ENCODE measurements at regions not wholly inside any gene's neighbourhood (a gene's known extent, or its start where the extent isn't known, plus 50 kb on each side); places are given as distances from the start of the nearest gene placed in this dataset.

- Histone ChIP-seq H3K4me3 (ENCODE audit: low read depth in 1 of 3, low read length in 3 of 3) (no peak overlapping the region), H3K27ac (ENCODE audit: low read depth in 1 of 2, low read length in 2 of 2) (no peak overlapping the region)
Measured at GRCh38 chr18:57980573-57981307, 63.3 kb upstream of the NEDD4L start.

More at GRCh38 chr18:57980573-57981307, 63.3 kb upstream of the NEDD4L start:
- Histone ChIP-seq H3K27me3 (ENCODE audit: control insufficient read depth in 4 of 4, insufficient read depth in 4 of 4, low read length in 3 of 4) (no peaks in the 10 kb centered on the region), H3K36me3 (ENCODE audit: control insufficient read depth in 4 of 4, insufficient read depth in 3 of 4, low read depth in 1 of 4, low read length in 3 of 4) (no peaks in the 10 kb centered on the region), H3K9me3 (ENCODE audit: control insufficient read depth in 4 of 4, low read length in 3 of 4) (no peaks in the 10 kb centered on the region), H3K9ac (ENCODE audit: low read depth in 1 of 2, low read length in 2 of 2) (no peak overlapping the region), H3K4me1 (ENCODE audit: control insufficient read depth in 4 of 4, insufficient read depth in 4 of 4, low read length in 3 of 4) (peaks cover 0 to 5% (median 1%) of the 10 kb centered on the region in 4 donors)
- TF ChIP-seq GABPA (IDR thresholded peaks at IDR 0.05 in 1 of 2, conservative IDR thresholded peaks at IDR 0.05 in 1 of 2) (no peak), JUND (IDR thresholded peaks at IDR 0.05) (no peak), ZBTB33 (IDR thresholded peaks at IDR 0.05) (no peak), EGR1 (IDR thresholded peaks at IDR 0.05; ENCODE audit: low read depth in 2 of 2) (no peak), RAD21 (IDR thresholded peaks at IDR 0.05) (no peak), RXRA (IDR thresholded peaks at IDR 0.05) (no peak), FOXA2 (IDR thresholded peaks at IDR 0.05) (no peak), YY1 (IDR thresholded peaks at IDR 0.05) (no peak), REST (IDR thresholded peaks at IDR 0.05) (no peak), HNF4A (conservative IDR thresholded peaks at IDR 0.05) (no peak), SP1 (IDR thresholded peaks at IDR 0.05) (no peak), NR2F2 (IDR thresholded peaks at IDR 0.05) (no peak), HNF4G (IDR thresholded peaks at IDR 0.05) (no peak), FOXA1 (IDR thresholded peaks at IDR 0.05) (no peak), TAF1 (conservative IDR thresholded peaks at IDR 0.05) (no peak), MAX (IDR thresholded peaks at IDR 0.05) (no peak)
- TF ChIP-seq, protein P1, sequence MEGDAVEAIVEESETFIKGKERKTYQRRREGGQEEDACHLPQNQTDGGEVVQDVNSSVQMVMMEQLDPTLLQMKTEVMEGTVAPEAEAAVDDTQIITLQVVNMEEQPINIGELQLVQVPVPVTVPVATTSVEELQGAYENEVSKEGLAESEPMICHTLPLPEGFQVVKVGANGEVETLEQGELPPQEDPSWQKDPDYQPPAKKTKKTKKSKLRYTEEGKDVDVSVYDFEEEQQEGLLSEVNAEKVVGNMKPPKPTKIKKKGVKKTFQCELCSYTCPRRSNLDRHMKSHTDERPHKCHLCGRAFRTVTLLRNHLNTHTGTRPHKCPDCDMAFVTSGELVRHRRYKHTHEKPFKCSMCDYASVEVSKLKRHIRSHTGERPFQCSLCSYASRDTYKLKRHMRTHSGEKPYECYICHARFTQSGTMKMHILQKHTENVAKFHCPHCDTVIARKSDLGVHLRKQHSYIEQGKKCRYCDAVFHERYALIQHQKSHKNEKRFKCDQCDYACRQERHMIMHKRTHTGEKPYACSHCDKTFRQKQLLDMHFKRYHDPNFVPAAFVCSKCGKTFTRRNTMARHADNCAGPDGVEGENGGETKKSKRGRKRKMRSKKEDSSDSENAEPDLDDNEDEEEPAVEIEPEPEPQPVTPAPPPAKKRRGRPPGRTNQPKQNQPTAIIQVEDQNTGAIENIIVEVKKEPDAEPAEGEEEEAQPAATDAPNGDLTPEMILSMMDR (IDR thresholded peaks at IDR 0.05; ENCODE audit: low read depth, low read length, missing input control): no peak
- TF ChIP-seq, protein P2, sequence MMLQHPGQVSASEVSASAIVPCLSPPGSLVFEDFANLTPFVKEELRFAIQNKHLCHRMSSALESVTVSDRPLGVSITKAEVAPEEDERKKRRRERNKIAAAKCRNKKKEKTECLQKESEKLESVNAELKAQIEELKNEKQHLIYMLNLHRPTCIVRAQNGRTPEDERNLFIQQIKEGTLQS (IDR thresholded peaks at IDR 0.05): no peak
- no peak for DNase-seq (ENCODE audit: low spot score)
- WGBS: 59% methylated on average over 4 of the region's 4 CpGs

Measured in liver (tissue), 8 donors.